Retinal pigment epithelial cell (primary cell): ENCODE measurements at regions not wholly inside any gene's neighbourhood (a gene's known extent, or its start where the extent isn't known, plus 50 kb on each side); places are given as distances from the start of the nearest gene placed in this dataset.

Experiments used
- DNase-seq: peaks from one replicate; pipeline ENCODE4 v3.0.0-alpha.2; 2010; ENCODE audit warnings: low read depth
- H3K4me3 ChIP-seq: 2 replicates; pipeline ENCODE4 v1.5.1; 2011; ENCODE audit warnings: mild to moderate bottlenecking, low read length, control low read depth, moderate library complexity
- CTCF ChIP-seq: conservative IDR thresholded peaks from 2 replicates; pipeline ENCODE4 v1.5.1; 2011; ENCODE audit warnings: low read depth, low read length, control low read depth, inconsistent platforms

GRCh38 chr18:55768255-55768654, 180.3 kb upstream of the TCF4 start:
- TF ChIP-seq CTCF, result no peak
- DNase-seq, result no peak

GRCh38 chr18:55764386-55764785, 176.4 kb upstream of the TCF4 start:
- no peak for DNase-seq
- H3K4me3 ChIP-seq, result no peak overlapping the region
- no peak for TF ChIP-seq CTCF

More at GRCh38 chr18:55768255-55768654, 180.3 kb upstream of the TCF4 start:
- H3K4me3 ChIP-seq, result no peak overlapping the region

- TF ChIP-seq CTCF, result no peak
- H3K4me3 ChIP-seq, result no peak overlapping the region
- no peak for DNase-seq
Measured at GRCh38 chr18:55763805-55764204, 175.8 kb upstream of the TCF4 start.

DNA sequence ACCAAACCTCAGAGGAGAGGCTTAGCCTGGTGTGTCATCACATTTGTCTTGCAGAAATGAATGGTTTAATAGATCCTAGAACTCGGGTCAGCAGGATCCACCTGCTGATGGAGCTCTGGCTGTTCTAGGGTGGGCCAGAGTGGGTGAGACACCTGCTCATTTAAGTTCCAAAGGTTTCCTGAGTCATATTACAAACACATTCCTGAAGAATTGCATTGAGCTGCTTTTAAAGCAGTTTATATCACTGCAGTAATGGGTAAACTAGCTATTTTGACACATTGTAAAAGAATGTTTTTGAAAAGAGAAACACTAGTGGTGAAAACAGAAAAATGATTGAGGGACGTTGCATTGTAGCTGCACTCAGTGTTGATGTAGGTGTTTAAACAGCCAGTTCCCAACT, 175.3 kb upstream of the TCF4 start:
- no peak overlapping the region for H3K4me3 ChIP-seq
- no peak for TF ChIP-seq CTCF
- DNase-seq, result no peak

DNA sequence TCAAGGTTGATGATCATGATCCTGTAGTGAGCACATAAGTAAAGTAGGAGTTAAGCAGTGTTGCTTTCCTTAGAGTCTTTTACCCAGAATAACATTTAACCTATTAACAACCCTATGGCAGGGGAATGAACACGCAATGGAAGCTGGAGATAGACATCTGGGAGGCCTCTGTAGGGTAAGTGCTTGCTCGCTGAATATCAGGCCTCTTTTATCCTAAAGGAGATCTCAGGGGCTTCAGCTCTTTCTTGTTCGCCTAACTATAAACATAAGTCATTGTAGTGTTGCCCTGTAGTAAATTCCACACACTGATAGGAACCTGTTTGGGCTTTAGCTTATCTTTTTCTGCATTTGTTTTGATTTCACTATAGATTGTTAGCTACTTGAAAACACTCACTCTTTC, 174.4 kb upstream of the TCF4 start:
- TF ChIP-seq CTCF, result no peak
- no peak for DNase-seq
- H3K4me3 ChIP-seq, result no peak overlapping the region

DNA sequence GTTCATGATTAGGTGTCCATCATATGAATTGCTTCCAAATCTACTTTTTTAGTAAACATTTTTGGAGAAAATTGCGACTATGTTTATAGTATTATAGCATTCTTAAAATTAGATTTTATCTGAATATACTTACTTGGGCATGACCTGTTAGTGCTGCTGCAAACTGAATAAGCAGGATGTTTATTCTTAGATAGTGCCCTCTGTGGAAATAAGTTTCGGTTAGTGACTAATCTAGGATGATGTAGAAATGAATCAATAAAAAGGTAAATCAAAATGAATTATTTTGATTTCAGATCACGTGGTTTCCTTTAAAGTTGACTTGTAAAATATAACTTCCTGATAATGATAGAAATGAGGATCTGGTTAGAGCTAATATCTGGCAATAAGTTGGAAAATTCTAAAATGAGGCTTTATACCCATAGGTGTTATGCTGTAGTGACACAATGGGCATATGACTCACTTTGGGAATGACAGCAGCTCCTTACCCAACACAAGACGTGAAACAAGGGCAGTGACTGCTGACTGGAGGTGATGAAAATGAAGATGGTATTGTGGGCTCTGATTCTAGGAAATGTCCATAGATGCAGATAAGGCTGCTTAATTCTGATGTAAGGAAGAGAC, 165.8 kb upstream of the TCF4 start:
- DNase-seq, result no peak
- no peak overlapping the region for H3K4me3 ChIP-seq
- no peak for TF ChIP-seq CTCF

DNA sequence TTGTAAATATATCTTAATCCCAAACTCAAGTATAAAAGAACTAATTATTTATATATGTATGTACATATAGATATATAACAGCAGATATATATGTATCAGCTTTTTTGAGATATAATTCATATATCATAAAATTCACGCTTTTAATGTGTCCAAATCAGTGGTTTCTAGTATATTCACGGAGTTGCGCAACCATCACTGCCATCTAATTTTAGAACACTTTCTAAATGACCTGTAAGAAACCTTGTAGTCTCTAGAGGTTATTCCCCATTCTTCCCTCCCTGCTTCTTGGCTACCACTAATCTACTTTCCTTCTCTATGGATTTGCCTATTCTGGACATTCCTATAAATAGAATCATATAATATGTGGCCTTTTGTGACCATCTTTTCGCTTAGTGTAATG, 163.5 kb upstream of the TCF4 start:
- DNase-seq, result no peak
- TF ChIP-seq CTCF, result no peak

More for the DNA sequence above, 163.5 kb upstream of the TCF4 start:
- H3K4me3 ChIP-seq, result no peak overlapping the region
